SK-N-SH (cell line): ENCODE measurements at regions not wholly inside any gene's neighbourhood (a gene's known extent, or its start where the extent isn't known, plus 50 kb on each side); places are given as distances from the start of the nearest gene placed in this dataset.

Experiments
- CTCF ChIA-PET: fragments of 300-600, 350-600 bp; formaldehyde crosslinking; extraction: SDS; loops from one replicate; lab custom pipeline; 2021; lab: Yijun Ruan, JAX
- POLR2A ChIA-PET: fragments of 350-600 bp; sonication (Branson Sonifier 250); formaldehyde crosslinking; extraction: SDS; loops from one replicate; lab custom pipeline; 2020; ENCODE audit warnings: antibody characterized with exemption, inconsistent platforms; lab: Yijun Ruan, JAX
- DNase-seq: peaks from one replicate; pipeline ENCODE4 v3.0.0; 2012
- H2AFZ ChIP-seq: fragments of 200-600 bp; sonication (generic); 2 replicates; pipeline ENCODE4 v1.8.1; 2016; ENCODE audit warnings: antibody characterized with exemption, mild to moderate bottlenecking, low read depth
- H3F3A ChIP-seq: fragments of 200-600 bp; sonication (generic); replicated peaks from 2 replicates; pipeline ENCODE3; 2016; ENCODE audit warnings: antibody characterized with exemption, mild to moderate bottlenecking; ENCODE audit not compliant: insufficient read depth
- H3K27ac ChIP-seq, 2 experiments: fragments of 200-500 bp in 1 of 2; fragments of 200-600 bp in 1 of 2; sonication (Bioruptor generic) in 1 of 2; sonication (generic), shearing (Covaris generic) in 1 of 2; 2 replicates each; pipeline versions ENCODE4 v1.5.1 to v1.6.1; 2014 to 2016; ENCODE audit warnings: low read depth in 2 of 2, inconsistent platforms in 1 of 2, low read length in 1 of 2, mild to moderate bottlenecking in 1 of 2, mixed read lengths in 1 of 2
- H3K27me3 ChIP-seq: fragments of 200-600 bp; sonication (generic), shearing (Covaris generic); 2 replicates; pipeline ENCODE4 v1.6.1; 2016; ENCODE audit warnings: mixed run types; ENCODE audit not compliant: insufficient read depth
- H3K36me3 ChIP-seq, 2 experiments: fragments of 200-500 bp in 1 of 2; fragments of 200-600 bp in 1 of 2; sonication (Bioruptor generic) in 1 of 2; sonication (generic) in 1 of 2; replicated peaks in 1 of 2; 2 replicates each; pipeline versions ENCODE3 to v1.5.1; 2014 to 2016; ENCODE audit warnings: low read length in 1 of 2, mild to moderate bottlenecking in 1 of 2; ENCODE audit not compliant: insufficient read depth in 2 of 2, control insufficient read depth in 1 of 2
- H3K4me1 ChIP-seq, 2 experiments: fragments of 200-500 bp in 1 of 2; fragments of 200-600 bp in 1 of 2; sonication (Bioruptor generic) in 1 of 2; sonication (generic), shearing (Covaris generic) in 1 of 2; 2 replicates each; pipeline versions ENCODE4 v1.5.1 to v1.6.1; 2014 to 2016; ENCODE audit warnings: low read depth in 1 of 2, low read length in 1 of 2, mixed run types in 1 of 2; ENCODE audit not compliant: insufficient read depth in 2 of 2, control insufficient read depth in 1 of 2
- H3K4me2 ChIP-seq: fragments of 200-600 bp; sonication (generic), shearing (Covaris generic); 2 replicates; pipeline ENCODE4 v1.6.1; 2017; ENCODE audit warnings: mixed run types
- H3K4me3 ChIP-seq, 2 experiments: fragments of 200-500 bp in 1 of 2; fragments of 200-600 bp in 1 of 2; sonication (Bioruptor generic) in 1 of 2; sonication (generic), shearing (Covaris generic) in 1 of 2; 2 replicates each; pipeline versions ENCODE4 v1.5.1 to v1.8.1; 2014 to 2016; ENCODE audit warnings: low read depth in 2 of 2, inconsistent platforms in 1 of 2, low read length in 1 of 2, mild to moderate bottlenecking in 1 of 2, mixed read lengths in 1 of 2, moderate library complexity in 1 of 2
- H3K79me2 ChIP-seq: fragments of 200-600 bp; sonication (generic); 2 replicates; pipeline ENCODE4 v1.8.1; 2017; ENCODE audit warnings: mild to moderate bottlenecking; ENCODE audit not compliant: insufficient read depth
- H3K9ac ChIP-seq: fragments of 200-600 bp; sonication (generic); 2 replicates; pipeline ENCODE4 v1.6.1; 2017; ENCODE audit warnings: mixed run types
- H3K9me2 ChIP-seq: fragments of 200-600 bp; sonication (generic); 2 replicates; pipeline ENCODE4 v1.6.1; 2017; ENCODE audit warnings: mixed run types
- H3K9me3 ChIP-seq: fragments of 200-600 bp; sonication (generic); 2 replicates; pipeline ENCODE4 v1.6.1; 2017; ENCODE audit warnings: mixed run types, mild to moderate bottlenecking, moderate library complexity
- H4K20me1 ChIP-seq: fragments of 200-600 bp; sonication (generic); 2 replicates; pipeline ENCODE4 v1.6.1; 2017; ENCODE audit warnings: mild to moderate bottlenecking, mixed run types; ENCODE audit not compliant: insufficient read depth
- CHD2 ChIP-seq: fragments of 150-350 bp; IDR thresholded peaks from 2 replicates; pipeline ENCODE4 v1.6.1; 2018; ENCODE audit warnings: low read length; ENCODE audit not compliant: partially characterized antibody
- FOSL2 ChIP-seq: IDR thresholded peaks from 2 replicates; pipeline ENCODE4 v1.4.0; 2012; ENCODE audit warnings: low read depth, mild to moderate bottlenecking, moderate library complexity, borderline replicate concordance
- MXI1 ChIP-seq: IDR thresholded peaks from 2 replicates; pipeline ENCODE4 v1.6.1; 2012; ENCODE audit warnings: mild to moderate bottlenecking, low read depth, low read length, improper control_type of control experiment
- NFIC ChIP-seq: IDR thresholded peaks from 2 replicates; pipeline ENCODE4 v1.4.0; 2012; ENCODE audit warnings: borderline replicate concordance
- NRF1 ChIP-seq: IDR thresholded peaks from 2 replicates; pipeline ENCODE4 v1.6.1; 2012; ENCODE audit warnings: low read depth, mild to moderate bottlenecking, low read length
- POLR2AphosphoS5 ChIP-seq: IDR thresholded peaks from 2 replicates; pipeline ENCODE4 v1.6.1; 2012; ENCODE audit warnings: low read depth, low read length
- REST ChIP-seq: IDR thresholded peaks from 2 replicates; pipeline ENCODE4 v1.6.1; 2012; ENCODE audit warnings: mild to moderate bottlenecking, low read depth, low read length, moderate library complexity
- RXRA ChIP-seq: IDR thresholded peaks from 2 replicates; pipeline ENCODE4 v1.4.0; 2012; ENCODE audit warnings: low read depth, mild to moderate bottlenecking, borderline replicate concordance
- SMC3 ChIP-seq: IDR thresholded peaks from 2 replicates; pipeline ENCODE4 v1.6.1; 2012; ENCODE audit warnings: low read depth, low read length, improper control_type of control experiment
- TAF1 ChIP-seq: IDR thresholded peaks from 2 replicates; pipeline ENCODE4 v1.6.1; 2012; ENCODE audit warnings: low read depth, mild to moderate bottlenecking, low read length, moderate library complexity, borderline replicate concordance
- USF2 ChIP-seq: fragments of 150-350 bp; IDR thresholded peaks from 2 replicates; pipeline ENCODE4 v1.6.1; 2017; ENCODE audit warnings: antibody characterized with exemption, low read length, low read depth, borderline replicate concordance
- ZBTB33 ChIP-seq: IDR thresholded peaks from 2 replicates; pipeline ENCODE4 v1.4.0; 2012; ENCODE audit warnings: low read depth, borderline replicate concordance
- WGBS: methylation state at CpG from one replicate; pipeline ENCODE4 v1.1.6; 2017; ENCODE audit warnings: low lambda C conversion rate; 5-methylcytosine and 5-hydroxymethylcytosine counted together

GRCh38 chr5:82595113-82595512 is 317.0 kb upstream of the RPS23 start:
- H3K4me3 ChIP-seq = no peak overlapping the region
- peaks cover 3% of the 10 kb centered on the region for H3F3A ChIP-seq
- H3K9ac ChIP-seq = no peak overlapping the region
- no peak overlapping the region for H3K27ac ChIP-seq
- H3K79me2 ChIP-seq = no peaks in the 10 kb centered on the region
- H2AFZ ChIP-seq = no peak overlapping the region
- no peaks in the 10 kb centered on the region for H3K27me3 ChIP-seq
- H3K36me3 ChIP-seq = no peaks in the 10 kb centered on the region
- no peak overlapping the region for H3K4me2 ChIP-seq
- H4K20me1 ChIP-seq = no peaks in the 10 kb centered on the region
- DNase-seq = no peak
- ChIA-PET CTCF (no interaction called here), POLR2A (interaction anchor here (0.6 kb wide), 1 partner anchor 71 kb away, joined by 10 read pairs; no protein-coding TSS in a partner anchor)
- H3K9me3 ChIP-seq = no peaks in the 10 kb centered on the region
- WGBS = 64% methylated on average over 3 of the region's 4 CpGs
- no peaks in the 10 kb centered on the region for H3K9me2 ChIP-seq
- TF ChIP-seq CHD2 (no peak), ZBTB33 (no peak), FOSL2 (no peak), NFIC (no peak), MXI1 (no peak)
- TF ChIP-seq, all 33 proteins: peak for 0
- H3K4me1 ChIP-seq = no peaks in the 10 kb centered on the region; a peak in 1 of 4 replicates

GRCh38 chr5:82594097-82594496 is 315.9 kb upstream of the RPS23 start:
- H3K27me3 ChIP-seq = no peaks in the 10 kb centered on the region
- ChIA-PET CTCF (interaction anchor here (0.8 to 1.3 kb wide), 2 partner anchors 9 to 21 kb away, joined by 3 read pairs; no protein-coding TSS in a partner anchor), POLR2A (no interaction called here)
- no peak overlapping the region for H3K27ac ChIP-seq
- no peak for DNase-seq
- H3K4me2 ChIP-seq = no peak overlapping the region
- H2AFZ ChIP-seq = no peak overlapping the region
- H3K4me3 ChIP-seq = no peak overlapping the region
- H3K9me3 ChIP-seq = no peaks in the 10 kb centered on the region
- H3K4me1 ChIP-seq = no peaks in the 10 kb centered on the region; a peak in 1 of 4 replicates
- no peaks in the 10 kb centered on the region for H3K79me2 ChIP-seq
- 70% methylated on average over 1 of the region's 1 CpG for WGBS
- no peaks in the 10 kb centered on the region for H3F3A ChIP-seq
- no peaks in the 10 kb centered on the region for H4K20me1 ChIP-seq
- no peak overlapping the region for H3K9ac ChIP-seq
- no peaks in the 10 kb centered on the region for H3K9me2 ChIP-seq
- H3K36me3 ChIP-seq = no peaks in the 10 kb centered on the region
- TF ChIP-seq REST (no peak), CHD2 (no peak), SMC3 (no peak), NRF1 (no peak), RXRA (no peak), USF2 (no peak), POLR2AphosphoS5 (no peak), TAF1 (no peak), FOSL2 (no peak)
